HEK293 (cell line): ENCODE measurements at regions not wholly inside any gene's neighbourhood (a gene's known extent, or its start where the extent isn't known, plus 50 kb on each side); places are given as distances from the start of the nearest gene placed in this dataset.
"Not testable (repeated sequence)": the region's sequence is repeated elsewhere in the genome, so short reads cannot be mapped to it uniquely, and the experiment has no call there.

ENCODE experiments used
- CTCF ChIP-seq: fragments of 450-650 bp; formaldehyde crosslinking; IDR thresholded peaks from 2 replicates; pipeline ENCODE4 v1.5.1; 2016; ENCODE audit warnings: missing biosample characterization, missing genetic modification characterization
- KLF1 ChIP-seq: fragments of 450-650 bp; formaldehyde crosslinking; IDR thresholded peaks from 2 replicates; pipeline ENCODE4 v1.5.1; 2016; ENCODE audit warnings: missing biosample characterization, missing genetic modification characterization
- KLF16 ChIP-seq: fragments of 450-650 bp; formaldehyde crosslinking; IDR thresholded peaks from 2 replicates; pipeline ENCODE4 v1.5.1; 2017; ENCODE audit warnings: missing biosample characterization, missing genetic modification characterization
- MZF1 ChIP-seq: fragments of 450-650 bp; formaldehyde crosslinking; IDR thresholded peaks from 2 replicates; pipeline ENCODE4 v1.5.1; 2017; ENCODE audit warnings: missing biosample characterization, missing genetic modification characterization, borderline replicate concordance
- PRDM10 ChIP-seq: fragments of 450-650 bp; formaldehyde crosslinking; IDR thresholded peaks from 2 replicates; pipeline ENCODE4 v1.5.1; 2016; ENCODE audit warnings: missing biosample characterization, missing genetic modification characterization
- REST ChIP-seq: fragments of 450-650 bp; formaldehyde crosslinking; IDR thresholded peaks from 2 replicates; pipeline ENCODE4 v1.5.1; 2016; ENCODE audit warnings: missing biosample characterization, missing genetic modification characterization
- ZBTB11 ChIP-seq: fragments of 450-650 bp; formaldehyde crosslinking; conservative IDR thresholded peaks from 2 replicates; pipeline ENCODE4 v1.5.1; 2016; ENCODE audit warnings: low read depth, missing biosample characterization, missing genetic modification characterization
- ZNF18 ChIP-seq: fragments of 450-650 bp; formaldehyde crosslinking; IDR thresholded peaks from 2 replicates; pipeline ENCODE4 v1.5.1; 2016; ENCODE audit warnings: missing biosample characterization, missing genetic modification characterization
- ZNF274 ChIP-seq, 2 experiments: fragments of 200-500 bp in 1 of 2; fragments of 450-650 bp in 1 of 2; sonication (Bioruptor generic) in 1 of 2; formaldehyde crosslinking in 1 of 2; IDR thresholded peaks; 2 replicates each; pipeline versions ENCODE4 v1.5.1 to v1.6.1; 2014 to 2016; ENCODE audit warnings: borderline replicate concordance in 1 of 2, inconsistent platforms in 1 of 2, low read length in 1 of 2, missing biosample characterization in 1 of 2, missing genetic modification characterization in 1 of 2
- ZNF354C ChIP-seq: fragments of 450-650 bp; formaldehyde crosslinking; IDR thresholded peaks from 2 replicates; pipeline ENCODE4 v1.5.1; 2016; ENCODE audit warnings: missing biosample characterization, missing genetic modification characterization, low read depth, borderline replicate concordance
- ZNF558 ChIP-seq: fragments of 450-650 bp; formaldehyde crosslinking; IDR thresholded peaks from 2 replicates; pipeline ENCODE4 v1.5.1; 2016; ENCODE audit warnings: missing biosample characterization, missing genetic modification characterization
- ZNF580 ChIP-seq: fragments of 450-650 bp; formaldehyde crosslinking; IDR thresholded peaks from 2 replicates; pipeline ENCODE4 v1.5.1; 2016; ENCODE audit warnings: missing biosample characterization, missing genetic modification characterization
- ZNF626 ChIP-seq: fragments of 450-650 bp; sonication (Bioruptor Pico); formaldehyde crosslinking; IDR thresholded peaks from 2 replicates; pipeline ENCODE4 v1.5.1; 2018; ENCODE audit warnings: missing biosample characterization, missing genetic modification characterization, inconsistent platforms
- ZNF776 ChIP-seq: fragments of 450-650 bp; formaldehyde crosslinking; IDR thresholded peaks from 2 replicates; pipeline ENCODE4 v1.5.0; 2017; ENCODE audit warnings: missing biosample characterization, missing genetic modification characterization, borderline replicate concordance

- not testable (repeated sequence) for TF ChIP-seq ZBTB11; REST (tag by site-specific recombination); ZNF558 (tag by site-specific recombination); ZNF580 (tag by site-specific recombination); CTCF (tag by site-specific recombination); KLF1 (tag by site-specific recombination); ZNF274 (IDR thresholded peaks at IDR 0.05; ENCODE audit: low read length); ZNF274 (tag by site-specific recombination; IDR thresholded peaks at IDR 0.05; ENCODE audit: borderline replicate concordance); KLF16; PRDM10 (tag by site-specific recombination); MZF1; ZNF776 (tag by site-specific recombination); ZNF18; ZNF354C (tag by site-specific recombination); ZNF626
Measured at GRCh38 chr16:32084656-32085401, 168.3 kb upstream of the TP53TG3D start.
